Smooth muscle cell (in vitro differentiated cells): ENCODE measurements at regions not wholly inside any gene's neighbourhood (a gene's known extent, or its start where the extent isn't known, plus 50 kb on each side); places are given as distances from the start of the nearest gene placed in this dataset.

Source experiments
- DNase-seq: peaks from one replicate; lab custom pipeline; 2025; ENCODE audit not compliant: unreplicated experiment; lab: John Stamatoyannopoulos, UW
- H2AFZ ChIP-seq: fragments of 200-600 bp; sonication (generic); 2 replicates; pipeline ENCODE4 v1.6.0; 2016; ENCODE audit warnings: antibody characterized with exemption, low read depth, mild to moderate bottlenecking
- H3F3A ChIP-seq: fragments of 200-600 bp; sonication (generic); 2 replicates; pipeline ENCODE4 v1.6.0; 2017; ENCODE audit warnings: antibody characterized with exemption, low read depth
- H3K27ac ChIP-seq: fragments of 200-600 bp; sonication (generic); 2 replicates; pipeline ENCODE4 v1.5.1; 2016; ENCODE audit warnings: low read depth, mild to moderate bottlenecking
- H3K27me3 ChIP-seq: fragments of 200-600 bp; sonication (generic); 2 replicates; pipeline ENCODE4 v1.6.1; 2016; ENCODE audit warnings: low read depth, mild to moderate bottlenecking
- H3K36me3 ChIP-seq: fragments of 200-600 bp; sonication (generic); 2 replicates; pipeline ENCODE4 v1.5.1; 2016; ENCODE audit warnings: low read depth
- H3K4me1 ChIP-seq: fragments of 200-600 bp; sonication (generic); 2 replicates; pipeline ENCODE4 v1.5.1; 2016; ENCODE audit warnings: low read depth
- H3K4me2 ChIP-seq: fragments of 200-600 bp; sonication (generic); 2 replicates; pipeline ENCODE4 v1.6.0; 2016; ENCODE audit warnings: mild to moderate bottlenecking
- H3K4me3 ChIP-seq: fragments of 200-600 bp; sonication (generic); 2 replicates; pipeline ENCODE4 v1.5.1; 2016; ENCODE audit warnings: mild to moderate bottlenecking
- H3K79me2 ChIP-seq: fragments of 200-600 bp; sonication (generic); 2 replicates; pipeline ENCODE4 v1.6.0; 2016; ENCODE audit warnings: low read depth, mild to moderate bottlenecking
- H3K9ac ChIP-seq: fragments of 200-600 bp; sonication (generic); 2 replicates; pipeline ENCODE4 v1.6.0; 2016; ENCODE audit warnings: low read depth
- H3K9me3 ChIP-seq: fragments of 200-600 bp; sonication (generic); replicated peaks from 2 replicates; pipeline ENCODE4 v1.5.1; 2016; ENCODE audit warnings: low read depth
- H4K20me1 ChIP-seq: fragments of 200-600 bp; sonication (generic); 2 replicates; pipeline ENCODE4 v1.6.0; 2016; ENCODE audit warnings: low read depth
- CTCF ChIP-seq: fragments of 200-600 bp; sonication (generic); IDR thresholded peaks from 2 replicates; pipeline ENCODE4 v1.5.1; 2017; ENCODE audit warnings: borderline replicate concordance, mild to moderate bottlenecking, antibody characterized with exemption; ENCODE audit not compliant: insufficient read depth, poor library complexity, severe bottlenecking
- WGBS: methylation state at CpG from one replicate; pipeline ENCODE4 v1.1.7; 2016; ENCODE audit warnings: low lambda C conversion rate; 5-methylcytosine and 5-hydroxymethylcytosine counted together

GRCh38 chr13:44137466-44137865 lies 236.2 kb upstream of the SERP2 start:
- WGBS = 88% methylated on average over 1 of the region's 1 CpG
- H3K4me1 ChIP-seq = peaks cover 13% of the 10 kb centered on the region
- no peaks in the 10 kb centered on the region for H3K27me3 ChIP-seq
- no peak overlapping the region for H3K27ac ChIP-seq
- no peak overlapping the region for H3K4me3 ChIP-seq
- no peak overlapping the region for H2AFZ ChIP-seq
- H3F3A ChIP-seq = peaks cover 7% of the 10 kb centered on the region
- H4K20me1 ChIP-seq = no peaks in the 10 kb centered on the region
- no peak for TF ChIP-seq CTCF
- H3K9me3 ChIP-seq = no peaks in the 10 kb centered on the region
- no peak overlapping the region for H3K4me2 ChIP-seq
- no peaks in the 10 kb centered on the region for H3K79me2 ChIP-seq
- no peak overlapping the region for H3K9ac ChIP-seq
- no peak for DNase-seq
- no peaks in the 10 kb centered on the region for H3K36me3 ChIP-seq

GRCh38 chr13:44140146-44140545 lies 233.5 kb upstream of the SERP2 start:
- Histone ChIP-seq H3K4me2 (no peak overlapping the region), H3K4me3 (no peak overlapping the region), H3K27ac (no peak overlapping the region), H3K79me2 (no peaks in the 10 kb centered on the region), H2AFZ (no peak overlapping the region), H3K27me3 (no peaks in the 10 kb centered on the region), H3K36me3 (no peaks in the 10 kb centered on the region), H4K20me1 (no peaks in the 10 kb centered on the region), H3K4me1 (peaks cover 13% of the 10 kb centered on the region), H3K9me3 (no peaks in the 10 kb centered on the region), H3F3A (peaks cover 7% of the 10 kb centered on the region), H3K9ac (no peak overlapping the region)
- WGBS = 83% methylated on average over 7 of the region's 7 CpGs
- TF ChIP-seq CTCF = no peak
- DNase-seq = no peak

GRCh38 chr13:44140888-44141724 lies 232.5 kb upstream of the SERP2 start:
- Histone ChIP-seq H3K9me3 (no peaks in the 10 kb centered on the region), H3K27ac (peak overlapping the region; percentile 92), H3K79me2 (no peaks in the 10 kb centered on the region), H3K4me1 (peaks cover 13% of the 10 kb centered on the region), H3K9ac (peak overlapping the region; percentile 77), H4K20me1 (no peaks in the 10 kb centered on the region), H3K4me3 (peak overlapping the region; percentile 42), H2AFZ (peak overlapping the region; percentile 82), H3F3A (peaks cover 7% of the 10 kb centered on the region), H3K36me3 (no peaks in the 10 kb centered on the region), H3K4me2 (peak overlapping the region; percentile 84), H3K27me3 (no peaks in the 10 kb centered on the region)
- 49% methylated on average over 13 of the region's 13 CpGs for WGBS
- no peak for DNase-seq
- no peak for TF ChIP-seq CTCF
